Prostate gland (tissue), 2 donors: ENCODE measurements at regions not wholly inside any gene's neighbourhood (a gene's known extent, or its start where the extent isn't known, plus 50 kb on each side); places are given as distances from the start of the nearest gene placed in this dataset.

Source experiments
- CTCF ChIP-seq, 4 experiments: fragments of 200-600 bp in 2 of 4; fragments of 450-650 bp in 2 of 4; sonication (generic) in 2 of 4; IDR thresholded peaks; 1 replicate in 3 of 4; 2 replicates in 1 of 4; pipeline ENCODE4 v1.5.1; 2016 to 2019; ENCODE audit warnings: antibody characterized with exemption in 4 of 4, mild to moderate bottlenecking in 2 of 4, moderate library complexity in 2 of 4
- POLR2A ChIP-seq: fragments of 450-650 bp; IDR thresholded peaks from one replicate; pipeline ENCODE4 v1.6.1; 2016; ENCODE audit warnings: antibody characterized with exemption, mild to moderate bottlenecking
- POLR2AphosphoS5 ChIP-seq: sonication (generic); formaldehyde crosslinking; IDR thresholded peaks from one replicate; pipeline ENCODE4 v1.6.1; 2017; ENCODE audit warnings: antibody characterized with exemption

GRCh38 chr13:104326523-104326922 is 1260.3 kb upstream of the SLC10A2 start:
- no peak for TF ChIP-seq CTCF (IDR thresholded peaks at IDR 0.05)
- no peak for TF ChIP-seq POLR2A
- no peak for TF ChIP-seq POLR2AphosphoS5
